ENCODE measurements at regions not wholly inside any gene's neighbourhood (a gene's known extent, or its start where the extent isn't known, plus 50 kb on each side); places are given as distances from the start of the nearest gene placed in this dataset.
A peak's percentile ranks its signal among the peaks of the same experiment; 100 is the strongest.
"Not testable (repeated sequence)": the region's sequence is repeated elsewhere in the genome, so short reads cannot be mapped to it uniquely, and the experiment has no call there.

- Mint-ChIP-seq H3K4me3 (no peak overlapping the region), H3K27ac (no peak overlapping the region), H3K36me3 (no peaks in the 10 kb centered on the region), H3K27me3 (peaks cover 21% of the 10 kb centered on the region), H3K9me3 (no peaks in the 10 kb centered on the region), H3K4me1 (no peaks in the 10 kb centered on the region)
- no peak for ATAC-seq
These were observed 75.7 kb downstream of the C18orf54 start for GRCh38 chr18:54433368-54433767.

GRCh38 chr18:54433857-54434256 lies 76.2 kb downstream of the C18orf54 start:
- H3K4me1 Mint-ChIP-seq, result no peaks in the 10 kb centered on the region
- peaks cover 26% of the 10 kb centered on the region for H3K27me3 Mint-ChIP-seq
- no peak overlapping the region for H3K27ac Mint-ChIP-seq
- H3K9me3 Mint-ChIP-seq, result no peaks in the 10 kb centered on the region
- no peaks in the 10 kb centered on the region for H3K36me3 Mint-ChIP-seq
- H3K4me3 Mint-ChIP-seq, result no peak overlapping the region
- ATAC-seq, result no peak

GRCh38 chr18:54434453-54434852 lies 76.7 kb downstream of the C18orf54 start:
- Mint-ChIP-seq H3K27me3 (peaks cover 31% of the 10 kb centered on the region), H3K27ac (no peak overlapping the region), H3K36me3 (no peaks in the 10 kb centered on the region), H3K4me1 (no peaks in the 10 kb centered on the region), H3K9me3 (no peaks in the 10 kb centered on the region), H3K4me3 (no peak overlapping the region)
- no peak for ATAC-seq

DNA sequence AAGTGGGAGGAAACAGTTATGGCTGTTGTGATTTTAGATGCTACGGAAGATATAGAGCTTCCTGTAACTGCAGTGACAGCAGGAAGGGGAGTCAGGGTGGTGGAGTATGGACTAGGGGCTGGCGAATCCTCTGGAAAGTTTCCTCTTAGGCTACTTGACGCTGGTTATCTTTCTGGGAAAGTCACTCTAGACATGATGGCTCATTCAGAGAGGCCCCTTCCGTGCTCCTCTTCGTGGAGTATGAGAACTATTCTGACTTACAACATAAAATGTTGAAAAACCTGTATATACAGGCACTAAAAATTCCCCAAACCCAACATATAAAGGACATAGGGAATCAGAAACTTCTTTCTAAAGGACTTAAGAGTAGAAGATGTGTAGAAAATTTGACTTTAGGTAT lies 78.8 kb downstream of the C18orf54 start:
- Mint-ChIP-seq H3K36me3 (no peaks in the 10 kb centered on the region), H3K27ac (no peak overlapping the region)

DNA sequence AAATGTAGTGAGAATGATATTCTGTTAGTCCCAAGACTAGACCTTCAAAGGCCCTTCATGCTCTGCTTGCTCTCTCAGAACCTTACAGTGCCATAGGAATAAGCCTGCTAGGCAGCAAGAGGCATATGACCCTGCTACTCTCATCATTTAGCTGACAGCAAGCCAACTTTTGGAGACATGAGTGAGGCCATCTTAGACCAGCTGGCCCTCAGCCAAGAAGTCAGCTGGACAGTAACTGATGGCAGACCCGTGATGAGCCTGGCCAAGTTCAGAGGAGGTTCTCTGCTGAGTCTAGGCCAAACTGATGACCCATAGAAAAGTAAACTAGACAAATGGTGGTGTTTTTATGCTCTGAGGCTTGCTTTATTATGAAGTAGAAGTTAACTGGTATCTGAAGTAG lies 82.6 kb downstream of the C18orf54 start:
- no peak for ATAC-seq
- H3K27me3 Mint-ChIP-seq, result peaks cover 43% of the 10 kb centered on the region
- no peaks in the 10 kb centered on the region for H3K4me1 Mint-ChIP-seq
- H3K9me3 Mint-ChIP-seq, result no peaks in the 10 kb centered on the region
- no peak overlapping the region for H3K27ac Mint-ChIP-seq
- no peak overlapping the region for H3K4me3 Mint-ChIP-seq
- H3K36me3 Mint-ChIP-seq, result no peaks in the 10 kb centered on the region

More for the DNA sequence above, 78.8 kb downstream of the C18orf54 start:
- H3K4me3 Mint-ChIP-seq, result no peak overlapping the region
- ATAC-seq, result no peak
- no peaks in the 10 kb centered on the region for H3K9me3 Mint-ChIP-seq
- no peaks in the 10 kb centered on the region for H3K4me1 Mint-ChIP-seq
- H3K27me3 Mint-ChIP-seq, result peaks cover 45% of the 10 kb centered on the region

DNA sequence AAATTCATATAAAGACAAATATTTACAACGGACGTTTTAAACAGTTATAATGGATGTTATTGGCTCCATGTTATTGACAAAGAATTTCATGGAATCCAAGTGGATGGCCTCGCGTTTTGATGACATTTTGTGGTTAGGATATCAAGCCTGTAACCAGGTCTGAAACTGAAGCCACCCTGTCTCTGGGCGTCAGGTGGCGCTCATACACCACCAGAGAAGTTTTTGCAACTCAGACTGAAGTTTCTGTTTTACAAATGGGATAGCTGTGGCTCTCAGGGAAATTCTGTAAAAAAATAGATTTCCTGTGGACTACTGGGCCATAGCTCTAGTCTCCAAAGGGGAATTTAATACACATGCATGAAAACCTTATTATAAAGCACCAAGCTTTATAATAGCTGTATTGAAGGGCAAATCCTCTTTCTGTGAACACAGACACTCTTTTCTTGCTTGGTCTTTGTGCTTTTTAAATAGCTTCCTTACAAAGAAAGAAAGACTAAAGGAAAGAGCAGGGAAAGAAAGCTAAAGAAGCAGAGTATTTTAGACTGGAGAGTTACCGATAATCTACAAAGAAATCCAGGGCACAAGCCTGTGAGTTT lies 86.7 kb downstream of the C18orf54 start:
- H3K27me3 Mint-ChIP-seq, result peaks cover 28% of the 10 kb centered on the region
- H3K4me1 Mint-ChIP-seq, result no peaks in the 10 kb centered on the region
- no peak overlapping the region for H3K4me3 Mint-ChIP-seq
- H3K9me3 Mint-ChIP-seq, result no peaks in the 10 kb centered on the region
- ATAC-seq, result no peak
- no peaks in the 10 kb centered on the region for H3K36me3 Mint-ChIP-seq
- no peak overlapping the region for H3K27ac Mint-ChIP-seq

DNA sequence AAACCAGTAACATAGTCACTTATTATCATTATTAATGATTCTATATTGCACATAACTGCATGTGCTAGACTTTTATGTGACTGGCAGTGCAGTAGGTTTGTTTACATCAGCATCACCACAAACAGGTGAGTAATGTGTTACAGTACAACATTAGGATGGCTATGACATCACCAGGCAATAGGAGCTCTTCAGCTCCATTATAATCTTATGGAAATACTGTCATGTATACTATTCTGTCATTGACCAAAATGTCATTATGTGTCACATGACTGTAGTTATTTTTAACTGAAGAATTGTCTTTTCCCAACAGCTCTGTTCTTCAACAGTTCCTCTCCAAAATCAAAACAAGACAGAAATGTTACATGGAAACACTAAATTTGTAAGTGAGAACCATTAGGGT lies 96.3 kb downstream of the C18orf54 start:
- Mint-ChIP-seq H3K9me3 (no peaks in the 10 kb centered on the region), H3K27me3 (no peaks in the 10 kb centered on the region), H3K27ac (no peak overlapping the region), H3K4me3 (no peak overlapping the region), H3K4me1 (no peaks in the 10 kb centered on the region), H3K36me3 (no peaks in the 10 kb centered on the region)
- no peak for ATAC-seq

DNA sequence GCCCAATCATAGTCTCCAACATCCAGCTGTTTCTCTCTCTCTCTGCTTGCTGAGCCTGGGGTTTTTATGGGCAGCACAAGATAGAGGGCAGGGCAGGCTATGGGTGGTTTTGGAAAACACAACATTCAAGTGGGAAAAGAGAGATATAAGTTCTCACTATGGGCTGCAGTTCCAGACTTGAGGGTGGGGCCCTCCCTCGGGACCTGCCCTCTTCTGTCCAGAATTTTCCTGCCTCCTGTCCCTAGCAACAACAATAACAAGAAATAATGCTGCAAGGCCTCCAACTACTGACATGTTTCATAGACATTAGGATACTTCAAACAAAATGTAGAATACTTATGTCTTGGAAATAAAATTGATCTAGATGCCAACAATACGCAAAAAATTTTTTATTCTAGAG lies 107.8 kb downstream of the C18orf54 start:
- ATAC-seq, result no peak

DNA sequence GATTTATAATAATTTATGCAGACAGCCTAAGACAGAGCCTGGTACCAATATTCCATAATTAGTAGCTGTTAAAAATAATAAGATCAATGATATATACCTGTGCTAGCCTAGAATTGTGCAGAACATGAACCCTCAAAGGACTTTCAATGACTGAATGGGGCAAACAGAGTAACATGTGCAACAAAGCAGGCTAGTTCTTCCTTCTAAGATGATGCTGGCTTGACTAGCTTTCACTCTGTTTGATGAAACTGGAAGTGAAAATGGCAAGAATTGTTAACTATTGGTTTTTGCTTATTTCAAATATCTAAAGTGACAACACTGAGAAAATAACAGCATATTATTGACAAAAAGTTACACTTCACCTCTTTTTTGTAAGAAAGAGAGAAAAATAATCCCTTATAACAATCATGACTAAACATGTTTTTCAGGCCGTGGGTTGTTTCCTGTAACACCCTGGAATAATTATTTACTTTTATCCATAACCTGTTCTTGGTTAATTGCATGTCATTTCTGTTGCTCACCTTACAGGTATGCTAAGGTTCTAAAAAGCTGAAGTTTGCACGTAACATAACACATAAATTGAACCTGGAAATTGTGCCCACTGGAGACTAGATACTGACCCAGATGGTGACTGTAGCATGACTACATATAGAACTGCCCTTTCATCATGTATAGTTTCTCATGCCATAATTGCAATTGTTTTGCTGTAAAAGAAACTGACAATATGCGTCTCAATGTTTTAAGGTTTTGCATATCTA lies 108.7 kb downstream of the C18orf54 start:
- no peak overlapping the region for H3K27ac Mint-ChIP-seq
- peaks cover 3% of the 10 kb centered on the region for H3K9me3 Mint-ChIP-seq
- no peak overlapping the region for H3K4me3 Mint-ChIP-seq
- H3K27me3 Mint-ChIP-seq, result peaks cover 7% of the 10 kb centered on the region
- no peaks in the 10 kb centered on the region for H3K36me3 Mint-ChIP-seq
- H3K4me1 Mint-ChIP-seq, result no peaks in the 10 kb centered on the region
- ATAC-seq, result no peak

More for the DNA sequence above, 107.8 kb downstream of the C18orf54 start:
- no peaks in the 10 kb centered on the region for H3K27me3 Mint-ChIP-seq
- H3K9me3 Mint-ChIP-seq, result peaks cover 3% of the 10 kb centered on the region
- no peaks in the 10 kb centered on the region for H3K36me3 Mint-ChIP-seq
- no peak overlapping the region for H3K27ac Mint-ChIP-seq
- no peak overlapping the region for H3K4me3 Mint-ChIP-seq
- H3K4me1 Mint-ChIP-seq, result no peaks in the 10 kb centered on the region

DNA sequence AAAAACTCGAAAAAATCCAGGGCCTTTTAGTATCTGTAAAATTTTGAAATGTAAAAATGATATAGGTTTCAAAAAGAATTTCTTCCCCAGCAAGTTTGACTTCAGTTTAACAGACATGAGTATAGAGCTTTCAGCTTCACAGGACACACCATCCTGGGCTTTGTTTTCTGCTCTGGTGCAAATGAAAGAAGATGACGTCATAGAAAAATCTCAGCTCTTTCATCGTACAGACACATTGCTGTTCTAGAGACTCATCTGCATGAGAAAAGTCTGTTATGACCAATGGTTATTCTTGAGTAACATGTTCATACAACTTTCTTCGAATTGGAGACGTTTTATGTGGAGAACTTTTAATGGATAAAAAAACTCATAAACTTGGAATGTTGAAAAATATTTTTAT lies 111.7 kb upstream of the DYNAP start:
- H3K27me3 Mint-ChIP-seq, result peaks cover 18% of the 10 kb centered on the region
- no peak for ATAC-seq
- no peaks in the 10 kb centered on the region for H3K4me1 Mint-ChIP-seq
- no peaks in the 10 kb centered on the region for H3K9me3 Mint-ChIP-seq
- H3K4me3 Mint-ChIP-seq, result no peak overlapping the region
- no peaks in the 10 kb centered on the region for H3K36me3 Mint-ChIP-seq
- H3K27ac Mint-ChIP-seq, result no peak overlapping the region

DNA sequence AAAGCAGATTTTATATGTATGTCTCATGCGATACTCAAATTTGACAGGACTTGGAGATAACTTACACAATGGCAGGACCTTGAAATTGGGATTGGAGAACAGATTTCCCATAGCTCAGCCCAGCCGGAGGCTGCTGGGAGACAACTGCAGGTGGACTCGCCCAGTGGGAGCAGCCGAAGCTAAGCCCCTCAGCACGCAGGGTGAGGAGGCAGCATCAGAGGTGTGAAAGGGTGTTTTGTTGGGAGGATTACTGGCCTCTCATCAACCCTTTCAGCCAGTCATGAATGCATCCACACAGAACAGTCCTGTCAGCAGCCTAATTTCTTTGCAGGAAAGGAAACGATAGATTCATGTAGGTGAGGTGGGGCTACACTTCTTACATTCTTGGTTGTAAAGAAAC lies 110.4 kb upstream of the DYNAP start:
- peaks cover 22% of the 10 kb centered on the region for H3K27me3 Mint-ChIP-seq
- no peak overlapping the region for H3K4me3 Mint-ChIP-seq
- peak; percentile 48 for ATAC-seq
- no peaks in the 10 kb centered on the region for H3K9me3 Mint-ChIP-seq
- no peaks in the 10 kb centered on the region for H3K4me1 Mint-ChIP-seq
- H3K36me3 Mint-ChIP-seq, result no peaks in the 10 kb centered on the region
- H3K27ac Mint-ChIP-seq, result no peak overlapping the region

GRCh38 chr18:54502451-54502850 lies 88.6 kb upstream of the DYNAP start:
- H3K27me3 Mint-ChIP-seq, H3K27ac Mint-ChIP-seq, H3K4me1 Mint-ChIP-seq, H3K36me3 Mint-ChIP-seq, ATAC-seq, H3K9me3 Mint-ChIP-seq, H3K4me3 Mint-ChIP-seq: not testable (repeated sequence)

- H3K27me3 Mint-ChIP-seq, result peaks cover 9% of the 10 kb centered on the region
- H3K4me3 Mint-ChIP-seq, result no peak overlapping the region
- H3K27ac Mint-ChIP-seq, result no peak overlapping the region
- no peak for ATAC-seq
- no peaks in the 10 kb centered on the region for H3K9me3 Mint-ChIP-seq
- H3K36me3 Mint-ChIP-seq, result no peaks in the 10 kb centered on the region
- no peaks in the 10 kb centered on the region for H3K4me1 Mint-ChIP-seq
These were observed 87.7 kb upstream of the DYNAP start for GRCh38 chr18:54503131-54503894.

GRCh38 chr18:54506516-54507261 lies 84.4 kb upstream of the DYNAP start:
- H3K4me3 Mint-ChIP-seq, result no peak overlapping the region
- no peaks in the 10 kb centered on the region for H3K4me1 Mint-ChIP-seq
- no peaks in the 10 kb centered on the region for H3K9me3 Mint-ChIP-seq
- no peak overlapping the region for H3K27ac Mint-ChIP-seq
- no peaks in the 10 kb centered on the region for H3K36me3 Mint-ChIP-seq
- peak; percentile 62 for ATAC-seq
- peaks cover 31% of the 10 kb centered on the region for H3K27me3 Mint-ChIP-seq

GRCh38 chr18:54509793-54510192 lies 81.3 kb upstream of the DYNAP start:
- H3K4me3 Mint-ChIP-seq, result no peak overlapping the region
- no peak overlapping the region for H3K27ac Mint-ChIP-seq
- H3K27me3 Mint-ChIP-seq, result peaks cover 31% of the 10 kb centered on the region
- no peaks in the 10 kb centered on the region for H3K4me1 Mint-ChIP-seq
- H3K9me3 Mint-ChIP-seq, result no peaks in the 10 kb centered on the region
- ATAC-seq, result no peak
- H3K36me3 Mint-ChIP-seq, result no peaks in the 10 kb centered on the region

Data from stimulated activated memory B cell treated with anti-CD40 and anti-IgM and Interleukin-4, amounts not matched to agents 10 μg/mL and 1 μg/mL and 100 μg/mL, for 72 hours (primary cell).